Ammon's horn (tissue), 1 donor: ENCODE measurements at regions not wholly inside any gene's neighbourhood (a gene's known extent, or its start where the extent isn't known, plus 50 kb on each side); places are given as distances from the start of the nearest gene placed in this dataset.

ENCODE experiments used
- DNase-seq: peaks from one replicate; pipeline ENCODE4 v3.0.0-alpha.2; 2016; ENCODE audit warnings: low spot score

DNA sequence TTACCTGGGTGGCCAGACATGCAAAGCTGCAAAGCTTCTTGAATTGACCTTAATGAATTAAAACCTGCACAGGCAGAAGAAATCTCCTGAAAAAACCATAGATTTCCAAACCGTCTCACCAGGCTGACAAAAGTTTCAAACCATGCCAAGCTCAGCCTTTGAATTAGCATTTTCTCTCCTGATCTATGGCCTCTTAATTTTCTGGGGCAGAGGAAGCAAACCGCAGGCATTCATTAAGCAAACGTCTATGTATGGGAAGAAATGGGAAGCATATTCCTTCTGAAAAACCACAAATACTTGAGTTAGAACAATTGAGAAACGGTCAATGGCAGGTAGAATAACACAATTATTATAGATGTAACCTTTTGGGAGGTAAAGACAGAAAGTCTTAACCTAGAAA lies 500.2 kb upstream of the NR2F2 start:
- DNase-seq = no peak

DNA sequence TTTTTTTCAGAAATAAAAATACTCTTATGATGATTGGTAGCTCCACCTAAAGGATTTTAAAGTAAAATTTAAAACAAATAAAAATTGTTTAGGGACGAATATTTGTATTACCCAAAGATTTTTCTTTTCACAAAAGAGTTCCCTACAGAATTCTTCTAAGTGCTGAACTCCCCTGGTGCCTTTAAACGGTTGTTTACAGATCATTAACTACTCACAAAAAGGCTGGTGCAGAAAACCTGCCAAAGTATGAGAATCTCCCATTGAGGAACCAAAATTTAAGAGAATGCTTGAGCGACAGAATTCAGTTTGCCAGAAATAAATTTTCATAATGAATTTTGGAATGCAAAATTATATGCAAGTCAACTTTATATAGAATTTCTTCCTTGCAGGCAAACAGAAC lies 497.8 kb upstream of the NR2F2 start:
- no peak for DNase-seq

DNA sequence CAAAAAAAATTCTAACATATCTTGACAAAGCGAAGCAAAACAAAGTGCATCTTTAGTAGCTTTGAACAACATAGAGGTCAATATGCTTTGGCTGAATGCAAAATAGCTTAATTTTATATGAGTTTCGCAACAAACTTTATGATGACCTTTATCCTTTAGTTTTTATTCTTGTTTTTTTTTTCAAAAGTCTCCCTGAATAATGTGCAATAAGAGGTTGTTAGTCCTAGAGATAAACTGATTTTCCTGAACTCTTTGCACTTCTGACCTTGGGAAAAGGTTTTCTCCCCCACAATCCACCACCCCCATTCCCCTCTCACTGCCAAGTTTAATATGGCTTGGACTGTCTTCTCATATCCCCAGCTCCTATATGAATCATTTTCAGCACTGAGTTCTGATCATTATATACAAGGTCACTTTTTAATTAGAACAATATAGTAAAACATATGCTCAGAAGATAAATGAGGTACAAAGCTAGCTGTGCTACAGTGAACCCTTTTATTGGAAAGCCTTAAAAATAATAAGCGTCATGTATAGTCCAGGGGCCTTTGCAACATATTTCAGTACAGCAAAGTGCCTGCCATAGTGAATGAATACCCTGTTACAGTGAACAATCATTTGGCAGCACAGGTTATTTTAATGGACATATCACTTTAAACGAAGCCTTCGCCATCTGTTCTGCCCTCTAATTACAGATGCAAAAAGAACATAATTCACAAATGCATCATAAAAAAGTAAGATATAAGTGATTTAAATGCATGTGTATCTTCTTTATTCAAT lies 496.3 kb upstream of the NR2F2 start:
- DNase-seq = no peak

GRCh38 chr15:95836536-95836935 lies 494.0 kb upstream of the NR2F2 start:
- no peak for DNase-seq

- no peak for DNase-seq
Measured at GRCh38 chr15:95837341-95838004, 493.0 kb upstream of the NR2F2 start.

DNA sequence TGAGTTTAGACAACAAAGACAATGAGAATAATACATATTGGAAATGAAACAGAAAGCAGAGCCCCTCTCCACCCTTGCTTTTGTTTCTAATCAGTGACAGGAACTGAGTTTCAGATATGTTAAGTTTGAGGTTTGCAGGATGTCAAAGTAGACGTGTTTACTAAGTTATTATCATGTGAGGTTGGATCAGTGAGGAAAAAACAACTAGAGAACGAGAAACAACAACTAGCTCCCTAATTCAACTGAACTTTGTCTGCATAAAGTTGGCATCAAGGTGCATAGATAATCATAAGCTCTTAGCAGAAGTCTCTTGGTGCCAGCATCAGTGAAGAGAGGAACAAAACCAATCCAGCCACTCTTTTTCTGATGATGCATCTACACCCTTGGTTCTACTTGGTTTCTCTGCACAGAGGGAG lies 491.1 kb upstream of the NR2F2 start:
- no peak for DNase-seq

- no peak for DNase-seq
Measured at GRCh38 chr15:95840004-95840403, 490.5 kb upstream of the NR2F2 start.

DNA sequence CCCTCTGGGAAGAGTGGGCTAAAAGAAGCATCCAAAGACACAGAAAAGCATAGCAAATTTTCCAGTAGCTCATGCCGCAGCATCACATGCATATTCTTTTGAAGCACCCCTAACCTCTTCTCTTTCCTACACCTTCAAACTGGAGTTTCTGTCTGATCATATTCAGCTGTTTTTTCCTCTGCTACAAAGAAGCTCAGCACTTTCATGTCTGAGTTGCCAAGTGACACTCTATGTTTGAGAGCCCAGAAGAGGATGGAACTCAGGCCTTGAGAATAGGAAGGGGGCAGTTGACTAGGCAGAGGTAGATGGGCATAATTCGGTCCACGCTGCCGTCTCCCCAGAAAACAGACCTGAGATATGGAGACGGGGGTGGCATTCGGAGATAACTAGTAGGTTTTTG lies 489.6 kb upstream of the NR2F2 start:
- no peak for DNase-seq

GRCh38 chr15:95842576-95842975 lies 487.9 kb upstream of the NR2F2 start:
- no peak for DNase-seq

DNA sequence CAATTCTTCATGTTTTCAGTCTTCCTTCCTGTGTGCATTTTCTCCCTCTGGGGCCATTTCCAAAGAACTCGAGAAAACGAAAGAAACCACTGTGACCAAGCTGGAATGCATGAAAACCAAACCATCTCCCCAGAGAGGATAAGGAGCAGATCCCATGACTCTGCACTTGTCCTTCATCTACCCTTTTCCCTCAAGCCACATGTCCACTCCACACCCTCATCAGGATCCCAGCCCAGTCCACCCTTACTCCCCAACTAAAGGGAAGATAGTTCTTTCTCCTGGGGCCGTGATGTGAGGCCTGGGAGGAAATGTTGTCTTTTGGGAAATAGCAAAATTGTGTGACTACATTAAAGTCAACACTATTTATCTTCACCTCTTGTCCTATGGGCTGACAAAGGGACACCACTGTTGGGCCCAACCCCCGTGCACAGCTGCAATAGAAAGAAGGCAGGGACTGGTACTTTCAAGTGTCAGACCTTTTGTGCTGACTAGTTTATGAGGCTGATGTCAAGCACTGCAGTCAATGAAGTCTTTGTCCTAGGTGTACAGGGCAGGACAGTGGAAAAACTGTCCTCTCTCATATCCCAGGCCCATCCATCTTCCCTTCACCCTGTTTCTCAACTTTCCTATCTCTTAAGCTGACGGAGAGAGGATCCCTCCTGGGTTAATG lies 487.1 kb upstream of the NR2F2 start:
- DNase-seq = peak; percentile 38

DNA sequence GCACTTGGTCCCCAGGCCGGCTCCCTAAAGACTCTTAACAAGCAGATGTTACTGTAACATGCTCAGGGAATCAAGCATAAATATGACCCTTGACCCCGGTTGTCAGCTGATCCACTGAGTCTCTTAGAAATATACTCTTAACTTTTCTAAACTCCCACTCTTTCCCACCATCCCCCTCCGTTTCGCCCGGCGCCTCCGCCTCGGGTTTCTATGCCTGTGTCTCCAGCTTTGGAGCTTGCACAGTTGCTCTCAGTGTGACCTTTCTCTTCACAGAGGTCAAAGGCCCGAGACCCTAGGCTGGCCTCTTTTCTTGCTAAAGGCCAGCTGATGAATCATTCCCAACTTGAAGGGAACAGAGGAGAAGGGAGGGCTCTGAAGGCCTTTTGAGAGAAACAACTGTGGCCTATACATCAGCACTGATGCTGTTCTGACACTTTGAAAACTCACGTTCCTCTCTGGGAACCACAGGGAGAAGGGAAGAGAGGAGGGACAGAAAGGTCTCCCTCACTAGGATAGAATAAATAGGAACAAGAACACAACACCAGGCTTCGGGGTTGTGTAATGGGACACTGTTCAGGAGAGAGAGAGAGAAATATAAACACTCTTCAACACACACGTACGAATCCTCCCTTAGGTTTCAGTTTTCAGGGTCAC lies 484.5 kb upstream of the NR2F2 start:
- DNase-seq = no peak

- DNase-seq = no peak
Measured at GRCh38 chr15:95848126-95848525, 482.4 kb upstream of the NR2F2 start.

- no peak for DNase-seq
Measured at GRCh38 chr15:95850837-95851236, 479.7 kb upstream of the NR2F2 start.

- DNase-seq = no peak
Measured at GRCh38 chr15:95853350-95853749, 477.1 kb upstream of the NR2F2 start.

DNA sequence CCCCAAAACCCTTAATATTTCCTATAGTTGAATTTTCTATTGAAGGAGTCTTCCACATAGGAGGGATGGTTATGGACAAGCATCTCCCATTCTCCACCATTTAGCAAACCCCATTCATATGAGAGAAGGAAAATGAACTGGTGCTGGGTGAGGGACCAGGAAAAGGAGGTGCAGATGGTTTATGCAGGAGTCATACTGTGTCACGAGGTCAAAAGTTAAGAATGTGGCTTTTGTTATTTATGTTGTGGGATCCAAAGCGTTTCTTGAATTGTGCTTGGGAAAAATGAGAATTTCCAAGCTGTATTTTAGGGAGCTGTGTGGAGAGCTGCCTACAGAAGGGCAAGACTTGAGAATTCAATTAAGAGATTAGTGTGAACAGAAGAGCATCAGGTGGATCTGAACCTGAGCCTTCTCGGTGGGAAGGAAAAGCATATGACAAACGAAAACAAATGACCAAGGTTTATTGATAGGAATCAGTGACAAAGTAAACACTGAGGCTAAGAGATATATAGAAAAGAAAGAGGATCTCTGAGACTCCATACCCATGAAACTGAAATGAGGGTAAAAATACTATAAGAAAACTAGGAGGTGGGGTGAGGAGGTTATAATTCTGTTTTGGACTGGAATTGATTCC lies 473.3 kb upstream of the NR2F2 start:
- no peak for DNase-seq

DNA sequence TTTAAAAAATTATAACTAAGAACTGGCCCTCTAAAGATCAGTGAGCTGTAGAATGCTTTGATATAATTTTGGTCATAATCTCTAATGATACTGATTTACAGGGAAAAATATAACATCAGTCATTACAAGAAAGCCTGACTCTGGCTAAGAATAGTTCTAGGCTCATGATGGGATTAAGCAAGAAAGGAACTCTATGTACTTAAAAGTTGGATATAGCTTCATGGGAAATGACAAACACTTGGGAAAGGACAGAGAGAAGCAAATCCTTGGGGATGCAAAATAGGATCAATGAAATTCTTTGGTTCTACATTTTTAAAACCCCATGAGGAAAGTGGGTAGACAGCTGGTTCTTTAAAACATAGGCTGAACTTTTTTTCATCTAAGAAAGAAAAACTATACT lies 472.7 kb upstream of the NR2F2 start:
- DNase-seq = no peak

GRCh38 chr15:95860406-95860805 lies 470.1 kb upstream of the NR2F2 start:
- DNase-seq = no peak

DNA sequence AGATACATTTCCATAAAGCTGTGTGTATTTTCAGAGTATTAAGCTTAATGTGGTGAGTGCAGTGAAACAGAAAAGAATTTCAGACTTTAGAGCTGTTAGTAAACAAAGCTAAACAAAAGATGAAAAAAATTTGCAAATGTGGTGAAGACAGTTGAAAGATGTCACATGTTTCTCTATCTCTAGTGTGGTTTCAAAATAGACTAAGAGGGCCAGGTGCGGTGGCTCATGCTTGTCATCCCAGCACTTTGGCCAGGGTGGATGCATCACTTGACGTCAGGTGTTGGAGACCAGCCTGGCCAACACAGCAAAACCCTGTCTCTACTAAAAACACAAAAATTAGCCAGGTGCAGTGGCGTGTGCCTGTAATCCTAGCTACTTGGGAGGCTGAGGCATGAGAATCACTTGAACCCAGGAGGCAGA lies 466.0 kb upstream of the NR2F2 start:
- no peak for DNase-seq

DNA sequence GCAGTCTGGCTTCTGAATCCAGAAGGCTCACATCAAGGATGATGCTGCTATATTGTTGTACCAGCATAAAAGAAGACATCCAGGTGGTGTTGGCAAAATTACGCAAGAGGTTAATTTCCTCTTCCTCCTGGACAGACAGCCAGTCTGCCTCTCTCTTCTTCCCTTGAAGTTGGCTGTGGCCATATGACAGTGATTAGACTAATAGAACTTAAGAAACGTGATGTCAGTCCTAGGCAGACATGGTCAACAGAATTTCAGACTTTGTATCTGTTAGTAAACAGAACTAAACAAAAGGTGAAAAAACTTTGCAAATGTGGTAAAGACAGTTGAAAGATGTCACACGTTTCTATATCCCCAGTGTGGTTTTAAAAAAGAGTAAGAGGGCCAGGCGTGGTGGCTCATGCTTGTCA lies 465.2 kb upstream of the NR2F2 start:
- no peak for DNase-seq

- DNase-seq = no peak
Measured at GRCh38 chr15:95866711-95867440, 463.6 kb upstream of the NR2F2 start.

DNA sequence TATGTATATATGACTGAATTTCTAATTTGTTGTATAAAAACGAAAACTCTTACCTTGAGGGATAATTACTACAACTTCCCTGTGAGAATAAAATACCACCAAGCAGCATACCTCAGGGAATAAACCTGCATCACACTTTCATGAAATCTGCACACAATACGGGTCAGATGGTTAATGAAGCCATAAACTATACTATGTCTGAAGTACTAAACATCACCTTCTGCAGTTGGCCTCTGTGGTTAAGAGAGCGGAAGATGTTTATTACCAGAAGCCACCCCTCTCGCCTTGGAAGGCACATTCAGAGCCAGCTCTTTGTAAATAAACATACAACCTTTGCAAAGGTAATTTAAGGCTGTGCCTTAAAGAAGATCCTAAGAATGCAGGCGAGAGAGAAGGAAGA lies 462.1 kb upstream of the NR2F2 start:
- no peak for DNase-seq

- DNase-seq = no peak
Measured at GRCh38 chr15:95868970-95869369, 461.5 kb upstream of the NR2F2 start.
